ENCODE measurements at regions not wholly inside any gene's neighbourhood (a gene's known extent, or its start where the extent isn't known, plus 50 kb on each side); places are given as distances from the start of the nearest gene placed in this dataset.

- H3K36me3 Mint-ChIP-seq = peaks cover 19% of the 10 kb centered on the region
- ATAC-seq (no peak), DNase-seq (ENCODE audit: low spot score) (no peak)
- ChIA-PET CTCF (no interaction called here), POLR2A (no interaction called here)
- H3K9me3 Mint-ChIP-seq = peaks cover 55% of the 10 kb centered on the region
- no peak for TF ChIP-seq ZNF532 (CRISPR knock-in tag; IDR thresholded peaks at IDR 0.05; ENCODE audit: borderline replicate concordance)
- no peak for TF ChIP-seq PRRX2 (CRISPR knock-in tag; IDR thresholded peaks at IDR 0.05)
- no peak for TF ChIP-seq ZNF138 (CRISPR knock-in tag; conservative IDR thresholded peaks at IDR 0.05)
- no peak for TF ChIP-seq ARID4B (CRISPR knock-in tag; IDR thresholded peaks at IDR 0.05; ENCODE audit: borderline replicate concordance)
- no peak for TF ChIP-seq FOXP4 (CRISPR knock-in tag; IDR thresholded peaks at IDR 0.05)
- no peak for TF ChIP-seq MYBL2 (CRISPR knock-in tag; IDR thresholded peaks at IDR 0.05)
- no peak for TF ChIP-seq ZNF423 (CRISPR knock-in tag; IDR thresholded peaks at IDR 0.05)
- no peak for TF ChIP-seq CTCF (IDR thresholded peaks at IDR 0.05)
- no peak for TF ChIP-seq NR3C1 (CRISPR knock-in tag; conservative IDR thresholded peaks at IDR 0.05; ENCODE audit: low read depth)
- TF ChIP-seq TP53 (CRISPR knock-in tag; IDR thresholded peaks at IDR 0.05) = no peak
- TF ChIP-seq NFE2L1 (CRISPR knock-in tag; IDR thresholded peaks at IDR 0.05) = no peak
- peaks cover 7% of the 10 kb centered on the region; the same call in 1 of the 2 replicates for H3K4me1 Mint-ChIP-seq
- H3K4me3 Mint-ChIP-seq = no peak overlapping the region
- peaks cover 5% of the 10 kb centered on the region for H3K27me3 Mint-ChIP-seq (ENCODE audit: low read depth)
- H3K27ac Mint-ChIP-seq = no peak overlapping the region
Measured at GRCh38 chr13:97798171-97798821, 155.2 kb upstream of the IPO5 start.

- Mint-ChIP-seq H3K36me3 (peaks cover 18% of the 10 kb centered on the region), H3K27ac (no peak overlapping the region), H3K27me3 (ENCODE audit: low read depth) (peaks cover 8% of the 10 kb centered on the region; the same call in 1 of the 2 replicates), H3K9me3 (peaks cover 55% of the 10 kb centered on the region), H3K4me3 (no peak overlapping the region), H3K4me1 (peaks cover 7% of the 10 kb centered on the region; the same call in 1 of the 2 replicates)
- TF ChIP-seq ATF2 (CRISPR knock-in tag; IDR thresholded peaks at IDR 0.05; ENCODE audit: borderline replicate concordance, low read depth) = no peak
- TF ChIP-seq ESRRA (CRISPR knock-in tag; IDR thresholded peaks at IDR 0.05; ENCODE audit: borderline replicate concordance) = no peak
- TF ChIP-seq AR (CRISPR knock-in tag; IDR thresholded peaks at IDR 0.05) = no peak
- TF ChIP-seq ELF4 (CRISPR knock-in tag; IDR thresholded peaks at IDR 0.05; ENCODE audit: low read depth) = no peak
- DNase-seq (ENCODE audit: low spot score) (no peak), ATAC-seq (no peak)
- ChIA-PET POLR2A (no interaction called here), CTCF (interaction anchor here (0.6 kb wide), 1 partner anchor 217 kb away, joined by 3 read pairs; no protein-coding TSS in a partner anchor)
Measured at GRCh38 chr13:97798836-97799235, 154.6 kb upstream of the IPO5 start.
